HepG2 (cell line): ENCODE measurements at regions not wholly inside any gene's neighbourhood (a gene's known extent, or its start where the extent isn't known, plus 50 kb on each side); places are given as distances from the start of the nearest gene placed in this dataset.

Experiments used
- ATAC-seq: fragments of 200-7000 bp; cut with Tn5 transposase; 3 replicates; pipeline ENCODE4 v1.9.1; 2020; ENCODE audit warnings: mild to moderate bottlenecking, moderate library complexity
- BruUV-seq: library from RNA; stranded (reverse); fragments of 400-500 nt; replicated peaks from 2 replicates; lab custom pipeline; 2021; lab: Mats Ljungman, UMichigan
- CTCF ChIA-PET: fragments of 300-600 bp; formaldehyde crosslinking; extraction: SDS; loops from one replicate; lab custom pipeline; 2021; ENCODE audit warnings: low total read pairs, inconsistent platforms, low intra/inter-chr PET ratio; lab: Yijun Ruan, JAX
- POLR2A ChIA-PET: fragments of 350-600 bp; sonication (Branson Sonifier 250); formaldehyde crosslinking; loops from one replicate; lab custom pipeline; 2020; ENCODE audit warnings: antibody characterized with exemption, inconsistent platforms; lab: Yijun Ruan, JAX
- DNase-seq: peaks from one replicate; pipeline ENCODE4 v3.0.0-alpha.2; 2015; ENCODE audit warnings: low spot score
- FAIRE-seq: peaks from 3 replicates; lab custom pipeline; 2011; peaks lifted over from hg19 to GRCh38; lab: Jason Lieb, UNC
- H2AFZ ChIP-seq: one replicate; pipeline ENCODE4 v1.6.1; 2011; ENCODE audit warnings: low read length, inconsistent platforms
- H3K27ac ChIP-seq: fragments of 300-600 bp; 3 replicates; pipeline ENCODE4 v1.8.0; 2011; ENCODE audit warnings: mixed run types, mild to moderate bottlenecking, mixed read lengths, low read length, inconsistent platforms; ENCODE audit not compliant: insufficient read depth; ENCODE audit errors: extremely low read length
- H3K27me3 ChIP-seq, 2 experiments: fragments of 200-600 bp in 1 of 2; 2 replicates in 1 of 2; 3 replicates in 1 of 2; pipeline versions ENCODE4 v1.6.0 to v1.8.0; 2011; ENCODE audit warnings: low read length in 2 of 2, mild to moderate bottlenecking in 2 of 2, moderate library complexity in 2 of 2, inconsistent platforms in 1 of 2; ENCODE audit not compliant: insufficient read depth in 2 of 2, control insufficient read depth in 1 of 2
- H3K36me3 ChIP-seq, 2 experiments: fragments of 200-600 bp in 1 of 2; replicated peaks in 1 of 2; 2 replicates in 1 of 2; 3 replicates in 1 of 2; pipeline versions ENCODE4 v1.5.1 to v1.8.0; 2011; ENCODE audit warnings: low read length in 2 of 2, inconsistent platforms in 1 of 2; ENCODE audit not compliant: insufficient read depth in 2 of 2, control insufficient read depth in 1 of 2
- H3K4me1 ChIP-seq: 2 replicates; pipeline ENCODE4 v1.5.1; 2012; ENCODE audit warnings: low read length, inconsistent platforms; ENCODE audit not compliant: insufficient read depth
- H3K4me2 ChIP-seq: 2 replicates; pipeline ENCODE4 v1.6.0; 2011; ENCODE audit warnings: low read depth, low read length, inconsistent platforms
- H3K4me3 ChIP-seq, 3 experiments: fragments of 200-600 bp in 1 of 3; sonication (generic), shearing (Covaris generic) in 1 of 3; replicated peaks in 1 of 3; 2 replicates each; pipeline ENCODE4 v1.5.1; 2011 to 2016; ENCODE audit warnings: low read length in 3 of 3, inconsistent platforms in 2 of 3, low read depth in 2 of 3, mild to moderate bottlenecking in 2 of 3, control low read depth in 1 of 3, mixed read lengths in 1 of 3; ENCODE audit not compliant: insufficient read depth in 1 of 3
- H3K79me2 ChIP-seq: one replicate; pipeline ENCODE4 v1.6.1; 2011; ENCODE audit warnings: low read length, inconsistent platforms; ENCODE audit not compliant: insufficient read depth
- H3K9ac ChIP-seq: 2 replicates; pipeline ENCODE4 v1.6.0; 2011; ENCODE audit warnings: mild to moderate bottlenecking, low read depth, low read length, inconsistent platforms; ENCODE audit not compliant: insufficient read depth
- H3K9me3 ChIP-seq: 2 replicates; pipeline ENCODE4 v1.5.1; 2012; ENCODE audit warnings: mild to moderate bottlenecking, low read length
- H4K20me1 ChIP-seq: 2 replicates; pipeline ENCODE4 v1.6.0; 2011; ENCODE audit warnings: inconsistent platforms, mild to moderate bottlenecking, low read length, moderate library complexity; ENCODE audit not compliant: insufficient read depth
- ARNTL ChIP-seq: sonication (generic); formaldehyde crosslinking; IDR thresholded peaks from 2 replicates; pipeline ENCODE4 v1.4.0; 2020; ENCODE audit warnings: mild to moderate bottlenecking, missing genetic modification reagents
- CAMTA2 ChIP-seq: sonication (generic); formaldehyde crosslinking; IDR thresholded peaks from 2 replicates; pipeline ENCODE4 v1.4.0; 2020; ENCODE audit warnings: mild to moderate bottlenecking, missing genetic modification reagents, borderline replicate concordance
- CCDC6 ChIP-seq: sonication (generic); formaldehyde crosslinking; IDR thresholded peaks from 2 replicates; pipeline ENCODE4 v1.8.1; 2022; ENCODE audit warnings: mild to moderate bottlenecking, missing genetic modification reagents, moderate library complexity
- HNRNPUL1 ChIP-seq: fragments of 200-400 bp; formaldehyde crosslinking; IDR thresholded peaks from 2 replicates; pipeline ENCODE4 v1.6.1; 2017; ENCODE audit warnings: low read depth, mild to moderate bottlenecking, low read length, moderate library complexity
- MNT ChIP-seq: fragments of 450-650 bp; IDR thresholded peaks from 2 replicates; pipeline ENCODE4 v1.6.1; 2016
- NBN ChIP-seq: fragments of 450-650 bp; conservative IDR thresholded peaks from 2 replicates; pipeline ENCODE4 v1.6.1; 2017
- NCOA1 ChIP-seq: sonication (generic); formaldehyde crosslinking; IDR thresholded peaks from 2 replicates; pipeline ENCODE4 v1.9.0; 2021; ENCODE audit warnings: missing genetic modification reagents
- PPARG ChIP-seq: conservative IDR thresholded peaks from 2 replicates; pipeline ENCODE4 v1.6.1; 2016; ENCODE audit warnings: missing biosample characterization, missing genetic modification reagents
- RFXANK ChIP-seq: IDR thresholded peaks from 2 replicates; pipeline ENCODE4 v1.6.1; 2016
- SMC3 ChIP-seq: IDR thresholded peaks from 2 replicates; pipeline ENCODE4 v1.6.1; 2011; ENCODE audit warnings: low read length, improper control_type of control experiment
- TGIF2 ChIP-seq: IDR thresholded peaks from 2 replicates; pipeline ENCODE4 v1.6.1; 2016; ENCODE audit warnings: control low read depth, missing compliant biosample characterization
- ZNF331 ChIP-seq: sonication (generic); formaldehyde crosslinking; IDR thresholded peaks from 2 replicates; pipeline ENCODE4 v1.4.0; 2020; ENCODE audit warnings: missing genetic modification reagents
- ZNF383 ChIP-seq: sonication (generic); formaldehyde crosslinking; IDR thresholded peaks from 2 replicates; pipeline ENCODE4 v1.4.0; 2020; ENCODE audit warnings: missing genetic modification reagents, mild to moderate bottlenecking, borderline replicate concordance
- WGBS: methylation state at CpG from one replicate; pipeline ENCODE4 v1.1.6; 2017; ENCODE audit warnings: low lambda C conversion rate; 5-methylcytosine and 5-hydroxymethylcytosine counted together
- in situ Hi-C: cut with HindIII; loops from 2 replicates; pipeline ENCODE4 v1.10.0; 2017; ENCODE audit warnings: low pct_unique_long_range_greater_than_20kb; ENCODE audit not compliant: extremely low pct_ligation_motif_present
- intact Hi-C: fragments of 100-400 bp; cut with micrococcal nuclease; formaldehyde crosslinking; loops from one replicate; pipeline ENCODE4 v1.10.0; 2022; ENCODE audit not compliant: unreplicated experiment

- Histone ChIP-seq H3K4me2 (no peak overlapping the region), H3K27me3 (no peaks in the 10 kb centered on the region), H3K79me2 (no peaks in the 10 kb centered on the region), H2AFZ (no peak overlapping the region), H3K27ac (no peak overlapping the region), H3K4me3 (no peak overlapping the region), H3K36me3 (no peaks in the 10 kb centered on the region), H4K20me1 (no peaks in the 10 kb centered on the region), H3K9ac (no peak overlapping the region), H3K4me1 (no peaks in the 10 kb centered on the region), H3K9me3 (no peaks in the 10 kb centered on the region)
- WGBS: 80% methylated on average over 5 of the region's 5 CpGs
- ChIA-PET CTCF (no interaction called here), POLR2A (no interaction called here)
- DNase-seq: no peak
- TF ChIP-seq HNRNPUL1 (no peak), NBN (no peak), ARNTL (no peak), NCOA1 (CRISPR knock-in tag) (no peak), PPARG (CRISPR knock-in tag) (no peak), SMC3 (no peak), RFXANK (no peak), ZNF331 (CRISPR knock-in tag) (no peak), TGIF2 (CRISPR knock-in tag) (no peak), ZNF383 (no peak), CCDC6 (CRISPR knock-in tag) (no peak)
- FAIRE-seq: no peak
- in situ Hi-C loops (no loop called here), intact Hi-C loops (no loop called here)
- BruUV-seq: no TSS peak
- ATAC-seq: no peak
These were observed 280.4 kb downstream of the PSAT1 start for GRCh38 chr9:78577156-78577906.

GRCh38 chr9:78578072-78578471, 281.1 kb downstream of the PSAT1 start:
- H2AFZ ChIP-seq: no peak overlapping the region
- FAIRE-seq (no peak), DNase-seq (no peak), ATAC-seq (no peak)
- no peak overlapping the region for H3K4me2 ChIP-seq
- TF ChIP-seq MNT (0 out of 2 replicates have a peak, but pooled peaks have one; percentile 8), CAMTA2 (CRISPR knock-in tag) (no peak)
- no peaks in the 10 kb centered on the region for H3K27me3 ChIP-seq
- H3K4me3 ChIP-seq: no peak overlapping the region
- WGBS: 25% methylated on average over 5 of the region's 5 CpGs
- ChIA-PET POLR2A (no interaction called here), CTCF (no interaction called here)
- H3K9ac ChIP-seq: no peak overlapping the region
- no peaks in the 10 kb centered on the region for H3K4me1 ChIP-seq
- H3K9me3 ChIP-seq: no peaks in the 10 kb centered on the region
- no peaks in the 10 kb centered on the region for H3K79me2 ChIP-seq
- no TSS peak for BruUV-seq
- intact Hi-C loops (no loop called here), in situ Hi-C loops (no loop called here)
- no peak overlapping the region for H3K27ac ChIP-seq
- no peaks in the 10 kb centered on the region for H3K36me3 ChIP-seq
- H4K20me1 ChIP-seq: no peaks in the 10 kb centered on the region
